HCT116 (cell line): ENCODE measurements at regions not wholly inside any gene's neighbourhood (a gene's known extent, or its start where the extent isn't known, plus 50 kb on each side); places are given as distances from the start of the nearest gene placed in this dataset.

Experiments
- ATAC-seq: fragments of 200-7000 bp; cut with Tn5 transposase; 2 replicates; pipeline ENCODE4 v1.9.1; 2020; ENCODE audit warnings: mild to moderate bottlenecking, moderate library complexity
- BruUV-seq: library from RNA; stranded (reverse); fragments of 400-500 nt; replicated peaks from 2 replicates; lab custom pipeline; 2021; lab: Mats Ljungman, UMichigan
- CTCF ChIA-PET: fragments of 300-600 bp; sonication (Branson Sonifier 250); formaldehyde crosslinking; loops from one replicate; lab custom pipeline; 2021; ENCODE audit warnings: antibody characterized with exemption; lab: Charles Lee
- POLR2A ChIA-PET: fragments of 300-600, 350-600 bp; sonication (Branson Sonifier 250); formaldehyde crosslinking; loops from one replicate; lab custom pipeline; 2021; ENCODE audit warnings: antibody characterized with exemption; lab: Charles Lee
- RAD21 ChIA-PET, 2 experiments: fragments of 300-600 bp; sonication (Branson Sonifier 250); formaldehyde crosslinking; loops; one replicate each; lab custom pipeline; 2023; ENCODE audit warnings: low total read pairs in 2 of 2; ENCODE audit not compliant: uncharacterized antibody in 2 of 2, unreplicated experiment in 2 of 2, low non-redundant PET in 1 of 2; lab: Charles Lee
- DNase-seq: peaks from one replicate; pipeline ENCODE4 v3.0.0-alpha.2; 2010; ENCODE audit warnings: low read depth, low spot score
- H2AFZ ChIP-seq: fragments of 200-600 bp; shearing (Covaris generic), sonication (generic); 2 replicates; pipeline ENCODE4 v1.6.1; 2017; ENCODE audit warnings: low read depth, mixed run types, mixed read lengths, antibody characterized with exemption, low read length; ENCODE audit not compliant: poor library complexity, severe bottlenecking
- H3K27ac ChIP-seq: 2 replicates; pipeline ENCODE4 v1.5.1; 2012; ENCODE audit warnings: low read depth, low read length
- H3K27me3 ChIP-seq: fragments of 200-600 bp; sonication (generic); 2 replicates; pipeline ENCODE4 v1.6.1; 2016; ENCODE audit warnings: mixed run types, low read length, mixed read lengths; ENCODE audit not compliant: insufficient read depth
- H3K36me3 ChIP-seq, 2 experiments: fragments of 200-500 bp in 1 of 2; fragments of 200-600 bp in 1 of 2; sonication (Bioruptor generic) in 1 of 2; sonication (generic) in 1 of 2; 2 replicates each; pipeline versions ENCODE4 v1.5.1 to v1.6.1; 2014 to 2016; ENCODE audit warnings: low read length in 2 of 2, inconsistent platforms in 1 of 2, mixed read lengths in 1 of 2, mixed run types in 1 of 2; ENCODE audit not compliant: insufficient read depth in 2 of 2, control insufficient read depth in 1 of 2
- H3K4me1 ChIP-seq, 2 experiments: fragments of 200-600 bp in 1 of 2; sonication (generic) in 1 of 2; 2 replicates each; pipeline versions ENCODE4 v1.5.1 to v1.6.1; 2012 to 2017; ENCODE audit warnings: low read length in 2 of 2, inconsistent platforms in 1 of 2, mild to moderate bottlenecking in 1 of 2, mixed read lengths in 1 of 2, mixed run types in 1 of 2, moderate library complexity in 1 of 2; ENCODE audit not compliant: insufficient read depth in 2 of 2, control insufficient read depth in 1 of 2
- H3K4me2 ChIP-seq: fragments of 200-600 bp; sonication (generic); 2 replicates; pipeline ENCODE4 v1.6.1; 2017; ENCODE audit warnings: mixed run types, low read length, mixed read lengths
- H3K4me3 ChIP-seq, 2 experiments: fragments of 200-600 bp in 1 of 2; sonication (generic) in 1 of 2; replicated peaks in 1 of 2; 2 replicates each; pipeline ENCODE4 v1.5.1; 2011 to 2016; ENCODE audit warnings: low read length in 2 of 2, control low read depth in 1 of 2, low read depth in 1 of 2, mild to moderate bottlenecking in 1 of 2, mixed read lengths in 1 of 2, mixed run types in 1 of 2
- H3K79me2 ChIP-seq: fragments of 200-600 bp; sonication (generic); 2 replicates; pipeline ENCODE4 v1.6.1; 2017; ENCODE audit warnings: mild to moderate bottlenecking, mixed run types, low read length, moderate library complexity, mixed read lengths; ENCODE audit not compliant: insufficient read depth
- H3K9ac ChIP-seq: fragments of 200-600 bp; sonication (generic); 2 replicates; pipeline ENCODE4 v1.6.1; 2016; ENCODE audit warnings: low read length, mixed read lengths
- H3K9me2 ChIP-seq: fragments of 200-600 bp; sonication (generic), shearing (Covaris generic); 2 replicates; pipeline ENCODE4 v1.6.1; 2017; ENCODE audit warnings: mixed run types, mild to moderate bottlenecking, moderate library complexity; ENCODE audit not compliant: insufficient read depth
- H3K9me3 ChIP-seq, 2 experiments: fragments of 200-500 bp in 1 of 2; fragments of 200-600 bp in 1 of 2; sonication (Bioruptor generic) in 1 of 2; sonication (generic) in 1 of 2; 2 replicates each; pipeline ENCODE4 v1.6.1; 2014 to 2017; ENCODE audit warnings: low read length in 2 of 2, mixed read lengths in 2 of 2, inconsistent platforms in 1 of 2, low read depth in 1 of 2, mild to moderate bottlenecking in 1 of 2, mixed run types in 1 of 2, moderate library complexity in 1 of 2; ENCODE audit not compliant: control insufficient read depth in 1 of 2, insufficient read depth in 1 of 2
- H4K20me1 ChIP-seq: fragments of 200-600 bp; sonication (generic), shearing (Covaris generic); 2 replicates; pipeline ENCODE4 v1.6.1; 2017; ENCODE audit warnings: mixed run types, mild to moderate bottlenecking, moderate library complexity; ENCODE audit not compliant: insufficient read depth
- ELF1 ChIP-seq: IDR thresholded peaks from 2 replicates; pipeline ENCODE4 v1.6.1; 2012; ENCODE audit warnings: low read depth, borderline replicate concordance
- EZH2phosphoT487 ChIP-seq: fragments of 200-600 bp; IDR thresholded peaks from 2 replicates; pipeline ENCODE4 v1.6.1; 2018; ENCODE audit warnings: antibody characterized with exemption, borderline replicate concordance
- SP1 ChIP-seq: IDR thresholded peaks from 2 replicates; pipeline ENCODE4 v1.6.1; 2012; ENCODE audit warnings: low read depth
- SRF ChIP-seq: IDR thresholded peaks from 2 replicates; pipeline ENCODE4 v1.6.1; 2012; ENCODE audit warnings: low read depth
- ZBTB33 ChIP-seq: IDR thresholded peaks from 2 replicates; pipeline ENCODE4 v1.6.1; 2011; ENCODE audit warnings: mild to moderate bottlenecking, low read length, moderate library complexity; ENCODE audit not compliant: insufficient replicate concordance; ENCODE audit errors: extremely low read depth
- ZNF274 ChIP-seq: fragments of 200-500 bp; sonication (Bioruptor generic); IDR thresholded peaks from 2 replicates; pipeline ENCODE4 v1.6.1; 2014; ENCODE audit warnings: mild to moderate bottlenecking, low read depth, low read length, inconsistent platforms
- intact Hi-C: fragments of 100-400 bp; cut with micrococcal nuclease; formaldehyde crosslinking; loops from 2 replicates; pipeline ENCODE4 v1.10.0; 2022

GRCh38 chrY:8329431-8329830, 1007.8 kb upstream of the TSPY4 start:
- Histone ChIP-seq H3K4me1 (no peaks in the 10 kb centered on the region), H3K79me2 (no peaks in the 10 kb centered on the region), H4K20me1 (no peaks in the 10 kb centered on the region), H3K36me3 (no peaks in the 10 kb centered on the region), H3K9ac (no peak overlapping the region), H3K9me2 (no peaks in the 10 kb centered on the region), H3K9me3 (no peaks in the 10 kb centered on the region), H3K4me3 (no peak overlapping the region), H2AFZ (no peak overlapping the region), H3K27me3 (no peaks in the 10 kb centered on the region), H3K4me2 (no peak overlapping the region), H3K27ac (no peak overlapping the region)
- CTCF ChIA-PET, result no interaction called here
- POLR2A ChIA-PET, result no interaction called here
- RAD21 ChIA-PET, result no interaction called here
- ATAC-seq (no peak), DNase-seq (no peak)
- intact Hi-C loops, result no loop called here
- no TSS peak for BruUV-seq
- no peak for TF ChIP-seq ZNF274
- TF ChIP-seq EZH2phosphoT487, result no peak
- no peak for TF ChIP-seq ZBTB33
- TF ChIP-seq ELF1, result no peak
- TF ChIP-seq SRF, result no peak

- no peak for TF ChIP-seq SP1
- H3K27ac ChIP-seq, result no peak overlapping the region
- ATAC-seq (no peak), DNase-seq (no peak)
- intact Hi-C loops, result no loop called here
- no peak overlapping the region for H2AFZ ChIP-seq
- no peak overlapping the region for H3K9ac ChIP-seq
- CTCF ChIA-PET, result no interaction called here
- POLR2A ChIA-PET, result no interaction called here
- RAD21 ChIA-PET, result no interaction called here
- H4K20me1 ChIP-seq, result no peaks in the 10 kb centered on the region
- no peak overlapping the region for H3K4me3 ChIP-seq
- H3K79me2 ChIP-seq, result no peaks in the 10 kb centered on the region
- no peaks in the 10 kb centered on the region for H3K4me1 ChIP-seq
- BruUV-seq, result no TSS peak
- H3K9me3 ChIP-seq, result no peaks in the 10 kb centered on the region
- H3K27me3 ChIP-seq, result no peaks in the 10 kb centered on the region
- H3K36me3 ChIP-seq, result no peaks in the 10 kb centered on the region
- H3K9me2 ChIP-seq, result no peaks in the 10 kb centered on the region
- no peak overlapping the region for H3K4me2 ChIP-seq
Observed at GRCh38 chrY:8329929-8330328, 1007.3 kb upstream of the TSPY4 start.
